Muscle layer of colon (tissue), 2 donors: ENCODE measurements at regions not wholly inside any gene's neighbourhood (a gene's known extent, or its start where the extent isn't known, plus 50 kb on each side); places are given as distances from the start of the nearest gene placed in this dataset.
"Not testable (repeated sequence)": the region's sequence is repeated elsewhere in the genome, so short reads cannot be mapped to it uniquely, and the experiment has no call there.

ENCODE experiments used
- H3K27ac ChIP-seq: one replicate; pipeline ENCODE4 v1.7.0; 2013; ENCODE audit warnings: low read depth, mild to moderate bottlenecking, low read length, moderate library complexity
- H3K27me3 ChIP-seq, 2 donors: one replicate each; pipeline ENCODE4 v1.7.0; 2013; ENCODE audit warnings: low read length in 2 of 2, mild to moderate bottlenecking in 2 of 2; ENCODE audit not compliant: insufficient read depth in 2 of 2, control insufficient read depth in 1 of 2
- H3K36me3 ChIP-seq: one replicate; pipeline ENCODE4 v1.7.0; 2013; ENCODE audit warnings: mild to moderate bottlenecking, low read length; ENCODE audit not compliant: insufficient read depth
- H3K4me1 ChIP-seq: one replicate; pipeline ENCODE4 v1.7.0; 2013; ENCODE audit warnings: mild to moderate bottlenecking, low read length; ENCODE audit not compliant: insufficient read depth
- H3K4me3 ChIP-seq, 2 donors: one replicate each; pipeline ENCODE4 v1.7.0; 2013; ENCODE audit warnings: low read length in 2 of 2, low read depth in 1 of 2, mild to moderate bottlenecking in 1 of 2, moderate library complexity in 1 of 2
- H3K9ac ChIP-seq: one replicate; pipeline ENCODE4 v1.7.0; 2013; ENCODE audit warnings: low read length
- H3K9me3 ChIP-seq: one replicate; pipeline ENCODE4 v1.7.0; 2013; ENCODE audit warnings: mild to moderate bottlenecking, low read length
- donor health status: abdominal sarcoma.
- donor health status: Adenocarcinoma of cecum.

DNA sequence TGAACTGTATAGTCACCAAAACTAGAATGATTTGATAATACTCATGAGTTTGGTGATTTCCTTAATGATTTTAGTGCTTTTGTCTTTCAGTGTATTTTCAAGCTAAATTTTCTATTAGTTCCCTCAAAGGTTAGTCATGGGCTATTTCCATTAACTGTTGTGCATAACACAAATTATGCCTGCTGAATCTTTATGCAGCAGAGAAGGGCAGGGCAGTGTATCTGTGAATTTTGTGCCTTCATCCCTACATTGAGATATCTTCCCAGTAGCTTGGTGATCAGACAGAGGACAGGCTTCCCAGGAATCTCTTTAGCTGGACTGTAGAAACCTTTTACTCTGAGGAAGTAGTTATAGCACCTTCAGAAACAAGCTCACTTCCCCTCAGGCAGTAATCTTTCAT lies 1036.9 kb downstream of the EFNA5 start:
- Histone ChIP-seq H3K9ac (no peak overlapping the region), H3K4me3 (no peak overlapping the region), H3K36me3 (no peaks in the 10 kb centered on the region)

DNA sequence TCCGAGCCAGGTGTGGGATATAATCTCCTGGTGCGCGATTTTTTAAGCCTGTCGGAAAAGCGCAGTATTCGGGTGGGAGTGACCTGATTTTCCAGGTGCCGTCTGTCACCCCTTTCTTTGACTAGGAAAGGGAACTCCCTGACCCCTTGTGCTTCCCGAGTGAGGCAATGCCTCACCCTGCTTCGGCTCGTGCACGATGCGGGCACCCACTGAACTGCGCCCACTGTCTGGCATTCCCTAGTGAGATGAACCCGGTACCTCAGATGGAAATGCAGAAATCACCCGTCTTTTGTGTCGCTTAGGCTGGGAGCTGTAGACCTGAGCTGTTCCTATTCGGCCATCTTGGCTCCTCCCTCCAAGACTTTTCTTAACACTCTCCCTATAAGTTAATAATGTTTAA lies 1042.3 kb downstream of the EFNA5 start:
- H3K36me3 ChIP-seq, H3K9ac ChIP-seq, H3K9me3 ChIP-seq, H3K4me1 ChIP-seq, H3K4me3 ChIP-seq, H3K27ac ChIP-seq, H3K27me3 ChIP-seq: not testable (repeated sequence)

More for the DNA sequence above, 1036.9 kb downstream of the EFNA5 start:
- Histone ChIP-seq H3K4me1 (no peaks in the 10 kb centered on the region), H3K27me3 (no peaks in the 10 kb centered on the region), H3K9me3 (no peaks in the 10 kb centered on the region), H3K27ac (no peak overlapping the region)

GRCh38 chr5:106610041-106610440 lies 1060.7 kb downstream of the EFNA5 start:
- H3K9me3 ChIP-seq = no peaks in the 10 kb centered on the region
- no peak overlapping the region for H3K9ac ChIP-seq
- H3K36me3 ChIP-seq = no peaks in the 10 kb centered on the region

DNA sequence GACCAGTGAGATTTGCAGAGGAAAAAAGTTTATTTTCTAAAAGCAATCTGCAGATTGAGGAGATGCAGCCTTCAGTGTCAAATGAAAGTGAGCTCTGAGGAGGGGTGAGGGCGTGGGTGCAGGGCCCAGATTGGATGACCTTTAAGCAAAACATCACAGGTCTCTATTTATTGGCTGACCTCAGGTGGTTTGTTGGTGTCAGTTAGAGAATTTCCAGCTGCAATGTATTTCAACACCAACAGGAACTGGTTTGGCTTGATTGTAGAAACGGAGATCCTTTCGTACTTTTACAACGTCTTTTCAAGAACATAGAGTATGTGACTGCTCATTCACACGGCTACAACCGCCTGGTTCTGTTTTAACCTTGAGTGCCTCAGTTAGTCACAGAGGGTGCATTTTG lies 1069.1 kb downstream of the EFNA5 start:
- no peaks in the 10 kb centered on the region for H3K4me1 ChIP-seq
- no peaks in the 10 kb centered on the region for H3K36me3 ChIP-seq
- H3K4me3 ChIP-seq = no peak overlapping the region
- H3K9ac ChIP-seq = no peak overlapping the region
- H3K9me3 ChIP-seq = no peaks in the 10 kb centered on the region
- no peak overlapping the region for H3K27ac ChIP-seq
- no peaks in the 10 kb centered on the region for H3K27me3 ChIP-seq

More at GRCh38 chr5:106610041-106610440, 1060.7 kb downstream of the EFNA5 start:
- no peaks in the 10 kb centered on the region for H3K27me3 ChIP-seq
- H3K4me1 ChIP-seq = no peaks in the 10 kb centered on the region
- no peak overlapping the region for H3K27ac ChIP-seq
- H3K4me3 ChIP-seq = no peak overlapping the region

DNA sequence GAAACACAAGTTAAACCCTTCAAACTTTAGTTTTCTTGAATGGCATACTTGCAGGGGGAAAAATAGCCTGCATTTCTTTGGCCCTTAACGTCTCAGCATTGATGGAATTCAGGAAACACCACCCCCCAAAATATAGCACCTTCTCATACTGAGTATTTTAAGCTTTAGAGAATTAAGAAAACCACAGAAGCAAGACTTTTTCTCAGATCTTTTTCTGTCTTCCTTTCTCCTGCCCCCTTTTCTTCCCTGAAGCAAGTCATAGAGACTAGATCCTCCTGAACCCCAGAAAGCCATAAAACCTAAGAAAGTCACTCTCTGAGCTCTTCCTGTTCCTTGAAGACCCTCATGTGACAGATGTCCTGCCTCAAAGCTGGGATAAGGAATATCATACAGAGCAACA lies 1069.9 kb downstream of the EFNA5 start:
- no peak overlapping the region for H3K27ac ChIP-seq
- no peak overlapping the region for H3K9ac ChIP-seq
- H3K27me3 ChIP-seq = no peaks in the 10 kb centered on the region
- H3K4me1 ChIP-seq = no peaks in the 10 kb centered on the region
- H3K4me3 ChIP-seq = no peak overlapping the region
- no peaks in the 10 kb centered on the region for H3K36me3 ChIP-seq
- no peaks in the 10 kb centered on the region for H3K9me3 ChIP-seq

- no peaks in the 10 kb centered on the region for H3K36me3 ChIP-seq
- no peaks in the 10 kb centered on the region for H3K9me3 ChIP-seq
- no peak overlapping the region for H3K4me3 ChIP-seq
- no peak overlapping the region for H3K9ac ChIP-seq
- no peaks in the 10 kb centered on the region for H3K4me1 ChIP-seq
- no peaks in the 10 kb centered on the region for H3K27me3 ChIP-seq
- H3K27ac ChIP-seq = no peak overlapping the region
Measured at GRCh38 chr5:106595864-106596263, 1074.9 kb downstream of the EFNA5 start.

DNA sequence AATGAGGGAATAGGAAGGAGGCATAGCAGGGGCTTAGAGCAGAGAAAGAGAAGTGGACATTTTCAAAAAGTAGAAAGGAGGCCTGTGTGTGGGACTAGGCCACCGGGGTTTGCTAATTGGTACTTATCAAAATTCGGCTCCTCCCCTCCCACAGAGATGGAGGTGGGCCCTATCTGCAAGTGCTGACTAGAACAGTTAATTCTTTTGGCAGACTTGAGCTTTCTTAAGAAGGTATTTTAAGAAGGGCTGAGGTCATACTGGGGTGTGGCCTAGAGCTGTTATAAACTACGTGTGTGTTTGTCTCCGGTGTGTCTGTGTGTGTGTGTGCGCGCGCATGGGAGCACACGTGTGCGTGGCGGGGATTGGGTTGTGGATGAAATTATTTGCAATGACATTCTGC lies 1086.5 kb downstream of the EFNA5 start:
- H3K4me1 ChIP-seq = no peaks in the 10 kb centered on the region
- H3K4me3 ChIP-seq = no peak overlapping the region
- no peaks in the 10 kb centered on the region for H3K36me3 ChIP-seq
- no peak overlapping the region for H3K9ac ChIP-seq
- H3K27ac ChIP-seq = no peak overlapping the region
- no peaks in the 10 kb centered on the region for H3K27me3 ChIP-seq
- no peaks in the 10 kb centered on the region for H3K9me3 ChIP-seq

DNA sequence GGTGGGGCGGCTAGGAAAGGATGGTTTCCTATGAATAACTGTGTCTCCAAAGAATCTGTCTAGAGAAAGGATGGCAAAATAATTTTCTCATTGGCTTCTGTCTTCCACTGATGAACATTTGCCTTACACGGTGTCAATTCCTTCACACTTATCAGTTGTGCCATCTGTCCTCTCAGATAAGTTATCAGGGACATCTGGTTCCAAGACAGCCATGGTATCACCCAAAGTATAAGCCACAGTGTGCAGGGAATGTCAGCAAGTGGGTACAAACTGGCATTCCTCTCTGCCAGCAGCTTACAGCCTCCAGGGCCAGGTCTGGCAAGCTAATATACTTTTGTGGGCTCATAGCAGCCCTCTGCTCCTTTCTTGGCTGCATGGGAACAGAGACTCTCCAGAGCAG lies 1092.0 kb downstream of the EFNA5 start:
- H3K4me1 ChIP-seq = no peaks in the 10 kb centered on the region
- H3K36me3 ChIP-seq = no peaks in the 10 kb centered on the region
- no peaks in the 10 kb centered on the region for H3K27me3 ChIP-seq
- H3K9ac ChIP-seq = no peak overlapping the region
- no peaks in the 10 kb centered on the region for H3K9me3 ChIP-seq
- H3K27ac ChIP-seq = no peak overlapping the region
- no peak overlapping the region for H3K4me3 ChIP-seq

- no peak overlapping the region for H3K9ac ChIP-seq
- no peak overlapping the region for H3K4me3 ChIP-seq
Measured at GRCh38 chr5:106574820-106575219, 1095.9 kb downstream of the EFNA5 start.

GRCh38 chr5:106566031-106566430 lies 1104.7 kb downstream of the EFNA5 start:
- Histone ChIP-seq H3K9me3 (no peaks in the 10 kb centered on the region), H3K9ac (no peak overlapping the region), H3K4me1 (no peaks in the 10 kb centered on the region), H3K27ac (no peak overlapping the region), H3K36me3 (no peaks in the 10 kb centered on the region), H3K4me3 (no peak overlapping the region), H3K27me3 (no peaks in the 10 kb centered on the region)

More at GRCh38 chr5:106574820-106575219, 1095.9 kb downstream of the EFNA5 start:
- Histone ChIP-seq H3K9me3 (no peaks in the 10 kb centered on the region), H3K27ac (no peak overlapping the region), H3K27me3 (no peaks in the 10 kb centered on the region), H3K36me3 (no peaks in the 10 kb centered on the region), H3K4me1 (no peaks in the 10 kb centered on the region)

DNA sequence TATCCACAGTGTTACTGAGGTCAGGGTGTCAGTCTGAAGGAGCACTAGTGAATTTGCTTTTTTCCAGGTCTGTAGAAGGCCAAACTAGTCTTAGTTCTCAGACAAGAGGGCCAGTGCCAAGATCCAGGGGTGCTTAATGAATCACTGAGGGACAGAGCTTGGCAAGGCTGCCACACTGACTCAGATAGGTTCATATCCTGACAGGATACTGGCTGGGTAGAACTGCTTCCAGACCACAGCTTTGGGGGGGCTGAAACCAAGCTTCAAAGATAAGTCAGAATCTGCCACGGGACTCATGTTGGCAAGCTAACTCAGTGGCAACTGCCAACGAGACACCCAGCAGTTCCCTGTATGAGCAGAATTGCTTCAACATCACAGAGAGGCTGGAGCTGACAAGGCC lies 1125.4 kb downstream of the EFNA5 start:
- H3K27me3 ChIP-seq = no peaks in the 10 kb centered on the region
- H3K4me3 ChIP-seq = no peak overlapping the region
- no peaks in the 10 kb centered on the region for H3K4me1 ChIP-seq
- H3K36me3 ChIP-seq = no peaks in the 10 kb centered on the region
- no peak overlapping the region for H3K27ac ChIP-seq
- no peak overlapping the region for H3K9ac ChIP-seq
- H3K9me3 ChIP-seq = no peaks in the 10 kb centered on the region

DNA sequence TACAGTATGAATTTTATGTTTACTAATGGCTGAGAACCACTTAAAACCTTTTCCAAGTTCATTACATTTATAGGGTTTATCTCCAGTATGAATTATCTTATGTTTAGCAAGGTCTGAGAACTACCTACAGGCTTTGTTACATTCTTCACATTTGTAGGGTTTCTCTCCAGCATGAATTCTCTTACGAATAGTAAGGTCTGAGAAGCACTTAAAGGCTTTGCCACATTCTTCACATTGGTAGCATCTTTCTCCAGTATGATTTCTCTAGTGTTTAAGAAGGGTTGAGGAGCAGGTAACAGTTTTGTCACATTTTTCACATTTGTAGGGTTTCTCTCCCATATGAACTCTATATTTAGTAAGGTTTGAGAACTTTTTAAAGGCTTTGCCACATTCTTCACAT lies 1127.4 kb downstream of the EFNA5 start:
- H3K27me3 ChIP-seq = no peaks in the 10 kb centered on the region
- H3K9me3 ChIP-seq = no peaks in the 10 kb centered on the region
- no peaks in the 10 kb centered on the region for H3K36me3 ChIP-seq
- no peak overlapping the region for H3K27ac ChIP-seq
- H3K9ac ChIP-seq = no peak overlapping the region
- H3K4me1 ChIP-seq = no peaks in the 10 kb centered on the region
- H3K4me3 ChIP-seq = no peak overlapping the region
